ENCODE measurements at regions not wholly inside any gene's neighbourhood (a gene's known extent, or its start where the extent isn't known, plus 50 kb on each side); places are given as distances from the start of the nearest gene placed in this dataset.

- DNase-seq (ENCODE audit: low read depth in 2 of 2): no peak
These were observed 465.4 kb upstream of the THBS1 start for GRCh38 chr15:39115379-39116057.

- no peak for DNase-seq (ENCODE audit: low read depth in 2 of 2)
These were observed 462.4 kb upstream of the THBS1 start for GRCh38 chr15:39118510-39118909.

- DNase-seq (ENCODE audit: low read depth in 2 of 2): no peak
These were observed 456.7 kb upstream of the THBS1 start for GRCh38 chr15:39124155-39124552.

- DNase-seq (ENCODE audit: low read depth in 2 of 2): no peak
These were observed 456.2 kb upstream of the THBS1 start for GRCh38 chr15:39124553-39125171.

- DNase-seq (ENCODE audit: low read depth in 2 of 2): no peak
These were observed 455.7 kb upstream of the THBS1 start for GRCh38 chr15:39125226-39125625.

GRCh38 chr15:39125904-39126303 lies 455.0 kb upstream of the THBS1 start:
- no peak for DNase-seq (ENCODE audit: low read depth in 2 of 2)

- DNase-seq (ENCODE audit: low read depth in 2 of 2): no peak
These were observed 453.6 kb upstream of the THBS1 start for GRCh38 chr15:39127151-39127790.

GRCh38 chr15:39127925-39128617 lies 452.8 kb upstream of the THBS1 start:
- DNase-seq (ENCODE audit: low read depth in 2 of 2): no peak

- no peak for DNase-seq (ENCODE audit: low read depth in 2 of 2)
These were observed 452.1 kb upstream of the THBS1 start for GRCh38 chr15:39128746-39129145.

- DNase-seq (ENCODE audit: low read depth in 2 of 2): no peak
These were observed 450.1 kb upstream of the THBS1 start for GRCh38 chr15:39130556-39131379.

- DNase-seq (ENCODE audit: low read depth in 2 of 2): no peak
These were observed 449.3 kb upstream of the THBS1 start for GRCh38 chr15:39131609-39132008.

GRCh38 chr15:39132070-39132469 lies 448.8 kb upstream of the THBS1 start:
- DNase-seq (ENCODE audit: low read depth in 2 of 2): no peak

- DNase-seq (ENCODE audit: low read depth in 2 of 2): no peak
These were observed 447.8 kb upstream of the THBS1 start for GRCh38 chr15:39132954-39133600.

- DNase-seq (ENCODE audit: low read depth in 2 of 2): no peak
These were observed 446.6 kb upstream of the THBS1 start for GRCh38 chr15:39134282-39134681.

- no peak for DNase-seq (ENCODE audit: low read depth in 2 of 2)
These were observed 444.9 kb upstream of the THBS1 start for GRCh38 chr15:39135989-39136388.

- DNase-seq (ENCODE audit: low read depth in 2 of 2): no peak
These were observed 441.3 kb upstream of the THBS1 start for GRCh38 chr15:39139431-39140059.

- DNase-seq (ENCODE audit: low read depth in 2 of 2): no peak
These were observed 440.7 kb upstream of the THBS1 start for GRCh38 chr15:39140060-39140604.

- no peak for DNase-seq (ENCODE audit: low read depth in 2 of 2)
These were observed 438.4 kb upstream of the THBS1 start for GRCh38 chr15:39142500-39142899.

- no peak for DNase-seq (ENCODE audit: low read depth in 2 of 2)
These were observed 437.4 kb upstream of the THBS1 start for GRCh38 chr15:39143479-39143878.

GRCh38 chr15:39144051-39144450 lies 436.8 kb upstream of the THBS1 start:
- no peak for DNase-seq (ENCODE audit: low read depth in 2 of 2)
